Progenitor cell of endocrine pancreas (in vitro differentiated cells): ENCODE measurements at regions not wholly inside any gene's neighbourhood (a gene's known extent, or its start where the extent isn't known, plus 50 kb on each side); places are given as distances from the start of the nearest gene placed in this dataset.

Experiments used
- DNase-seq: peaks from one replicate; pipeline ENCODE4 v3.0.0; 2021; ENCODE audit warnings: low spot score; ENCODE audit not compliant: unreplicated experiment
- H3K27ac Mint-ChIP-seq: 2 replicates; pipeline ENCODE4 v1.8.0; 2021; ENCODE audit warnings: mild to moderate bottlenecking, moderate library complexity, mixed read lengths
- H3K27me3 Mint-ChIP-seq: 2 replicates; pipeline ENCODE4 v1.8.0; 2021; ENCODE audit warnings: mixed read lengths
- H3K36me3 Mint-ChIP-seq: 2 replicates; pipeline ENCODE4 v1.8.0; 2022; ENCODE audit warnings: mixed read lengths; ENCODE audit not compliant: insufficient read depth
- H3K4me1 Mint-ChIP-seq: 2 replicates; pipeline ENCODE4 v1.8.0; 2021; ENCODE audit warnings: low read depth, mixed read lengths
- H3K4me3 Mint-ChIP-seq: 2 replicates; pipeline ENCODE4 v1.8.0; 2021; ENCODE audit warnings: low read depth, mild to moderate bottlenecking, moderate library complexity, mixed read lengths
- H3K9me3 Mint-ChIP-seq: 2 replicates; pipeline ENCODE4 v1.8.0; 2021; ENCODE audit warnings: low read depth, mixed read lengths
- CTCF ChIP-seq: fragments of 200-600 bp; sonication (generic); IDR thresholded peaks from one replicate; pipeline ENCODE4 v1.5.0; 2021; ENCODE audit warnings: antibody characterized with exemption, mild to moderate bottlenecking; ENCODE audit not compliant: unreplicated experiment

GRCh38 chr2:63777816-63778215 lies 63.9 kb upstream of the UGP2 start:
- TF ChIP-seq CTCF: no peak
- no peaks in the 10 kb centered on the region for H3K9me3 Mint-ChIP-seq
- no peak overlapping the region for H3K4me3 Mint-ChIP-seq
- H3K27ac Mint-ChIP-seq: no peak overlapping the region
- no peaks in the 10 kb centered on the region for H3K27me3 Mint-ChIP-seq
- H3K36me3 Mint-ChIP-seq: no peaks in the 10 kb centered on the region
- DNase-seq: no peak
- H3K4me1 Mint-ChIP-seq: peaks cover 4% of the 10 kb centered on the region

GRCh38 chr2:63778391-63778790 lies 63.3 kb upstream of the UGP2 start:
- H3K36me3 Mint-ChIP-seq: no peaks in the 10 kb centered on the region
- H3K9me3 Mint-ChIP-seq: no peaks in the 10 kb centered on the region
- no peak overlapping the region for H3K27ac Mint-ChIP-seq
- no peak for DNase-seq
- peaks cover 4% of the 10 kb centered on the region for H3K4me1 Mint-ChIP-seq
- TF ChIP-seq CTCF: no peak
- no peaks in the 10 kb centered on the region for H3K27me3 Mint-ChIP-seq
- no peak overlapping the region for H3K4me3 Mint-ChIP-seq

GRCh38 chr2:63780518-63781155 lies 61.1 kb upstream of the UGP2 start:
- no peak for TF ChIP-seq CTCF
- no peaks in the 10 kb centered on the region for H3K27me3 Mint-ChIP-seq
- DNase-seq: no peak
- H3K36me3 Mint-ChIP-seq: no peaks in the 10 kb centered on the region
- peaks cover 4% of the 10 kb centered on the region for H3K4me1 Mint-ChIP-seq
- no peak overlapping the region for H3K4me3 Mint-ChIP-seq
- no peak overlapping the region for H3K27ac Mint-ChIP-seq
- H3K9me3 Mint-ChIP-seq: no peaks in the 10 kb centered on the region

GRCh38 chr2:63784461-63784860 lies 57.2 kb upstream of the UGP2 start:
- H3K36me3 Mint-ChIP-seq: no peaks in the 10 kb centered on the region
- no peaks in the 10 kb centered on the region for H3K27me3 Mint-ChIP-seq
- TF ChIP-seq CTCF: no peak
- H3K4me1 Mint-ChIP-seq: peaks cover 4% of the 10 kb centered on the region
- no peak overlapping the region for H3K4me3 Mint-ChIP-seq
- H3K9me3 Mint-ChIP-seq: no peaks in the 10 kb centered on the region
- no peak for DNase-seq
- no peak overlapping the region for H3K27ac Mint-ChIP-seq

- no peaks in the 10 kb centered on the region for H3K36me3 Mint-ChIP-seq
- no peak overlapping the region for H3K4me3 Mint-ChIP-seq
- H3K27me3 Mint-ChIP-seq: no peaks in the 10 kb centered on the region
- TF ChIP-seq CTCF: no peak
- H3K27ac Mint-ChIP-seq: no peak overlapping the region
- no peak for DNase-seq
- no peaks in the 10 kb centered on the region for H3K9me3 Mint-ChIP-seq
- peaks cover 4% of the 10 kb centered on the region for H3K4me1 Mint-ChIP-seq
These were observed 56.6 kb upstream of the UGP2 start for GRCh38 chr2:63785096-63785495.
